ENCODE measurements at regions not wholly inside any gene's neighbourhood (a gene's known extent, or its start where the extent isn't known, plus 50 kb on each side); places are given as distances from the start of the nearest gene placed in this dataset.

DNA sequence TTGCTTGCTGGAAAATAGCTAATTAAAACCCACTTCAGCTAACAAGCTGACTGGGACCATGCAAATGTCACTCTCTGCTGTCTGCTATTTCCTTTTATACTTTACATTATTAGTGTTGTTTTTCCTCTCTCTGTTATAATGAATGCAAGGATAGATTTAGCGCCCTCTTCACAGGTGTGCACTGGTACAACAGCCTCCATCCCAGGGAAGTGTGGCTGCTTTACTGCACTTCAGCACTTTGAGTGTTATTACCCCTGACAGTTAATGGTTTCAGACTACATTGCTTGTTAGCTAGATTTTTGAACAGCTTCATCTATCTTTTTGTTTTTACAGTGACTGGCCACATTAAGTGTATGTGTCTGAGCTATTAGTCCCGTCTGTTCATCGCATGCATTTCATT is 405.7 kb downstream of the RNF144B start:
- TF ChIP-seq YY1 (IDR thresholded peaks at IDR 0.05; ENCODE audit: insufficient read depth, insufficient read length): no peak
- TF ChIP-seq ZNF274 (IDR thresholded peaks at IDR 0.05; ENCODE audit: low read depth, low read length): no peak
- no peak for TF ChIP-seq SUZ12 (IDR thresholded peaks at IDR 0.05; ENCODE audit: extremely low read depth, insufficient read depth, insufficient read length)

Data from NT2/D1 (cell line).